ENCODE measurements at regions not wholly inside any gene's neighbourhood (a gene's known extent, or its start where the extent isn't known, plus 50 kb on each side); places are given as distances from the start of the nearest gene placed in this dataset.
"Not testable (repeated sequence)": the region's sequence is repeated elsewhere in the genome, so short reads cannot be mapped to it uniquely, and the experiment has no call there.

DNA sequence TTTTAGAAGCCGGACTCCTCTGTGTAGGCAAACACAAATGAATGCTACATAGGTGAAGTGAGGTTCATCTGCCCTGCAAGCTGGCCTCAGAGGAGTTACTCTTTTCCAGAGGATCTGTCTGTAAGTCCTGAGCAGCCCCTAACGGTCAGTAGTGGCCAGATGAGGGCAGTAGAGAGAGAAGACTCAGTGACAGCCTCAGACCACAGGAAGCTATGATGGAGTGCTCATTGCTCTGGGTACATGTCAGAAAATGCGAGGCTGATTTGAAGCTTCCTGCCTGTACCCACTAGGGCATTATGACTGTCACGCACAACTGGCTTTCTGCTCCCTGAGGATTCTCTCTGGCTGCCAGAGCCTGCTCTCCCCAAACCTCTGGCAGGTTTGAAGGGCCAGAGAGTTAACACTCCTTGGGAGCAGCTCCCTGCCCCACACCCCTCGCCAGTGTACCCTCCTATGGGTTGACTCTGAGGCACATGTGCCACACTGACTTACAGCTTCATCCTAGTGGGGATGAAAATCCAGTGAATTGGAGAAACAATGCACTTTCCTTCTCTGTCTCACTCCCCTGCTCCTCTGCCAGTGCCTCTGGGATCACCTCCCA lies 141.5 kb downstream of the GABRG2 start:
- peak; percentile 0 for DNase-seq

DNA sequence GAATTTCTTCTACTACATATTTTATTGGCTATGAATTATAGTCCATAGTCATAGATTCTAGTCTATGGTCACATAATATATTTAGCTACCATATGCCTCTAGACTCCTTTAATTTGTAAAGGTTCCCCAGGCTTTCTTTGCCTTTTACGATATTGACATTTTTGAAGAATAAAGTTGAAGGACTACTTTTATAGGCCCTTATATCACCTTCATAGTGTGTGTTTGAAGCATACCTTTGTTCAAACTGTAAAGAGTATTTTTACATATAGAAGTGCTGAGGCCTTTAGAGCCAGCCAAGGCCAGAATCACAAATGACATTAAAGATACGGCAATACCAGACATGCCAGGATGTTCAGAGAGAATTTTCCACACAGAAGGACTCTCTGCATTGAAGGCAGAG lies 147.0 kb downstream of the GABRG2 start:
- DNase-seq, result no peak

DNA sequence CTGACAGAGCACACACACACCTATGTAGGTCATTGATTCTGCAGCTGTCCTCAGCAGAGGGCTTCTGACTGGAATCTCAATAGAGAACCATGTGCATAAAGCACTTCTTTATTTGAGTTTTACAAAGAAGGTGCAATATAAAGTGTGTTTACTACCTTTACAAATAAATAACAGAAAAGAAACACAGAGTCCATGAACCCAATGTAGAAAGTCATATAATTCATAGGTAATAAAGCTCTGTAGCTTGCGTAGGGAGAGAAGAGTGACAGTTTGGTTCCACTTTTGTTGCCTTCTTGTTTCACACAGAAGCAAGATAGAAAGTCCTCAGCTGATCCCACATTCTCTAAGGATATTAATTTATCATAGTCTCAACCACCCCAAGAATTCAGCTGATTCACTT lies 149.5 kb downstream of the GABRG2 start:
- no peak for DNase-seq

DNA sequence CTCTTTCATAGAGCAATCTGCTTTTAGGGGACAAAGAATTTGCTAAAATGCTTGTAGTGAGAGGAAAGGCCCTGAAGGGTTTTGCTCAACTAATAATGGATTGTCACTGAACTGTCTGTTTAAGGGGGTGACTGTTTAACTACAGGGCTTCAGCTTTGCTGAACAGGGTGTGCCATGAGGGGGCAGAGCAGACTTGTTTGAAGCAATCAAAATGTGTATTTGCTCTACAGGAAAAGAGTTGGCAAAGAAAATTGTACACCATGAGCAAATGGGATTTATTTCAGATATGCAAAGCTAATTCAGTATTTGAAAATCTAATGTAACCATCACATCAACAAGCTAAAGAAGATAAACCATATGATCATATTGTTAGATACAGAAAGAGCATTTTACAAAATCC lies 154.3 kb downstream of the GABRG2 start:
- DNase-seq, result no peak

DNA sequence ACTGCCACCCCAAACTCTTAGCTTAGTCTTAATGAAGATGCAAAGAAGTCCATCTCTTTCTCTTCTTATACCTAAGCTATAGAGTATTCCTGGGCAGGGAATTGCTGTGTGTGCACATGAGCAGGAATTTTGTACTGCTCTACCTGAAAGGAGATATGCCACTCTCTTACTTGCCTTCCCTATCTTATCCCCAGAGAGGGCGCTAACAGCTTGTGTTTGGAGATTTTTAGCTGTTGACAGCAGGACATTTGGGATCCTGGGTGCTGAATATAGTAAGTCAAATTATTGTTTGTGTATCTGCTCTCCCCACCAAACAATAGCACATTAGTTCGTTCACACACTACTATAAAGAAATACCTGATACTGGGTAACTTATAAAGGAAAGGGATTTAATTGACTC lies 159.5 kb downstream of the GABRG2 start:
- no peak for DNase-seq

DNA sequence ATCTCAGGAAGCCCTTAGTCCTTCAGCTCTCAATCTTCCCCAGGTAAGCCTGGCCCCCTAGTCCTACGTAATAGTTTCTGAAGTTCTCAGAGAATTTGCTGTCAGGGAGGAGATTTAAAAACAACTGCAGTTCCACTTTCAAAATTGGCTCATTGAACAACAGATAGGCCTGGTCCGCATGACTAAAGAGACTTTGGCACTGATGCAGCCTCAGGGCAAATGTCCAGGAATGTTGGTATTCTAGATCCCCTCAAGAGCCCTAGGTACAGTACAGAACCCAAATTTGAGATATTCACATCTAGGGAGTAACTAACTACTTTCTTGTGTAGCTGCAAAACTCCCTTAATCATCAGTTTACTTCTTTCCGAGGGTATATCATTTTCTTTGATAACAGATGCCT lies 162.8 kb downstream of the GABRG2 start:
- no peak for DNase-seq

DNA sequence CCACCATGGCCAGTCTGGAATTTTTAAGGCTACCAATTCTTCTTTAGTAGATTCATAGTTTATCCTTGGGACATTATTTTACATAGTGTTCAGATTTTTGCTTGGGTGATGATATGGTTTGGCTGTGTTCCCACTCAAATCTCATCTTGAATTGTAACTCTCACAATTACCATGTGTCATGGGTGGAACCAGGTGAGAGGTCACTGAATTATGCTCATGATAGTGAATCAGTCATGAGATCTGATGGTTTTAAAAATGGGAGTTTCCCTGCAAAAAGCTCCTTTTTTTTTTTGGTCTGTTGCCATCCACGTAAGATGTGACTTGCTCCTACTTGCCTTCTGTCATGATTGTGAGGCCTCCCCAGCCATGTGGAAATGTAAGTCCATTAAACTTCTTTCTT lies 163.9 kb downstream of the GABRG2 start:
- no peak for DNase-seq

DNA sequence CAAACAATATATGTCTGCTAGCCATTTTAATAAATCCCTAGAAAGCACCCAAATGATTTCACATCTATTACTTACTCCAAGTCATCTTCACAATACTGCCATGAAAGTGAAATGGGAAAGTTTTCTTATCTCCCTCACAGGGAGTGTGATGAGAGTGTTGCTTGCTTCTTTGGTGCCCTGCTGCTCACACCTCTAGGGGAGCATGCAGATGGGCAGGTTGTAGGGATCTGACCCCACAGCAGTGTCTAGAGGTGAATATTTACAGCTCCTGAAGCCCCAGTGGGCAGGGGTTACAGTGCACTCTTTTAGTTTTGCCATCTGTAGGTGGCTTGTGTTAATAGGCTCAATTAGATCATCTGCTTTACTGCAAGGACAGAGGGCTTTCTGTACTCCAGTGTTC lies 173.2 kb downstream of the GABRG2 start:
- DNase-seq, result no peak

DNA sequence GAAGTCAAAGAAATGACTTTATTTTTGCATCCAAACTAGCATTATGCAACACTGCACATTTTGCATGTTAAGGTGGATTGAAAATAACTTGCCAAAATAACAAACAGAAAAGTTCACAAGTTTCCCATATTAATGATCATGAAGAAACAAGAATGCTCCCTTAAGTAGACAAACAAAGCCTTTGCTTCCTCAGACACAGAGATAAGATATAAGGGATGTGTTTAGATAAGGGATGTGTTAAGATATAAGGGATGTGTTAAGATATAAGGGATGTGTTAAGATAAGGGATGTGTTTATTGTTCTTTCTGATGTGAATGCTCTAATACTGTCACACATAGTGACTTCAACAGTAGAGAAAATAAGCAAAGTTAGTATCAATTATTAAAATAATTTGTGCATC lies 174.8 kb downstream of the GABRG2 start:
- no peak for DNase-seq

DNA sequence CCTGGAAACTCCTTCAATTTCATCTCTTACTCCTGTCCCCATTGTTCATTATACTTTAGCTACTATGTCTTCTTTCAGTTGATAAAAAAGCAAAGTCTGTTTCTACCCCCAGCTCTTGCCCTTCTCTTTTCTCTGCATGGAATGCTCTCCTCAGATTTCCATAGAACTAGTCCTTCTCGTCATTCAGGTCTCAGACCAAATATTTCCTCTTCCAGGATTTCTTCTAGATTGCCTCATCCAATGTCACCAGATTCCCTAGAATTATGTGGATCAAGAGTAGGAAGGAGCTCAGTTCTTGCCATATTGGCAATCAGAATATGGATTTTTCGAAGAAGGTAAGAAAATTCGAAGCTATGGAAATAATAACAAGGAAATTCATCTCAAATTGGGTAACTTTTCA lies 176.1 kb downstream of the GABRG2 start:
- DNase-seq, result no peak

DNA sequence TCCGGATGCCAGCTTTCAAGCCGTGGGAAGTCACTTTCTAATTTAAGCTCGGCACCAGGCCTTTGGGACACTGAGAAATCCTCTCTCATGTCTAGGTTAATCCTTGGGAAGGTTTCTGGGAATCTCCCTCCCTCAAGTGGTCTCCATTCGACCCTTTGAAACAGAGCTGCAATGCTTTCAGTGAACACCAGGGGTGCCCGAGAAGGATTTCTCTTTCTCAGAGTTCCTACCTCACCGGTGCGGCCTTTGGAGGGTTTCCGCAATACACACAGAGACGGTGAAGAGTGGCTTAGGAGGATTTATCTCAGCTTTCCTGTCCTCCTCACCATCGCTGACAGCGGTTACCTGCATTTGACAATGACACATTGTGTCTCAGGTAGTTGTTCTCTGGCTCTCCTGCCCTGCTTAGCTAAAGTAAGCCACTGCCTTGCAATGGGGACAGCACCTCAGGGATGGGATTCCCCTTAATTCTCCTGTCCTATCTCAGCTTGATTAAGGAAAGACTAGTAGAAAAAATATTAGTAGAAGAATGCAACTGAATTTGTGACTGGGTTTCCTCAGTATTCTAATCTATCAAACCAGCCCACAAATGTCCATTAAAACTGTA lies 180.6 kb downstream of the GABRG2 start:
- DNase-seq, result peak; percentile 6

DNA sequence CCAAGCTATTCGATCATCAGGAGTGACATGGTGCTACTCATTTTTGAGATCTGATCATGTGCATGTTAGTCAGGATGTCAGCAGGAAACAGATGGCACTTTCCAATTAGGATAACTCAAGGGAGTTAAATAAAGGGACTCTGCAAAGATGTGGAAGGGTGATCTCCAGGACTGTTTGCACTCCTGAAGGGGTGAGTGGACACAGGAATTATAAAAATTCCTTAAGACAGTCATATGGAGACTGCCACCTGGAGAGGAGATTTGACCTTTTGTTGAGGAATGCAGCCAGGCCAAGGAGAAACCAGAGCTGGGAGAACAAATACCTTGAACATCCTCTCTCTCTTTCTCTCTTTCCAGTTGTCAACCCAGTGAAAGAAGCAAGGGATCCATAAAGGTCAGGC lies 189.1 kb downstream of the GABRG2 start:
- DNase-seq, result no peak

DNA sequence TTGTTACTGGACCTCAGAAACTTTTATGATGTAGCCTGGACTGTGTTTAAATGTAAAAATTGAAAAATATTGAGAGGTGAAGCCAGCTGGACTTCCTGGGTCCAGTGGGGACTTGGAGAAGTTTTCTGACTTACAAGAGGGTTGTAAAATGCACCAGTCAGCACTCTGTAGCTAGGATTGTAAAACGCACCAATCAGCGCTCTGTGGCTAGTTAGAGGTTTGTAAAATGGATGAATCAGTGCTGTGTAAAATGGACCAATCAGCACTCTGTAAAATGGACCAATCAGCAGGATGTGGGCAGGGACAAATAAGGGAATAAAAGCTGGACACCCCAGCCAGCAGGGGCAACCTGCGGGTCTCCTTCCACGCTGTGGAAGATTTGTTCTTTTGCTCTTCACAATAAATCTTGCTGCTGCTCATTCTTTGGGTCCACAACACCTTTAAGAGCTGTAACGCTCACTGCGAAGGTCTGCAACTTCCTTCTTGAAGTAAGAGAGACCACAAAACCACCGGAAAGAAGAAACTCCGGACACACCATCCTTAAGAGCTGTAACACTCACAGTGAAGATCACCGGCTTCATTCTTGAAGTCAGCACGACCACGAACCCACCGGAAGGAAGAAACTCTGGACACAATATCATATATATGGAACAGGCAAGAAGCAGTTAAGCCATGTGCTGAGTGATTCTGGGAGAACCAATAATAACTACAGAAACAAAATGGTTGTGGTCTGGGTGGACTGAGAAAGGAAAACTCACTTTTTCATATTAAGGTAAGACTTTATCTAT lies 201.3 kb downstream of the GABRG2 start:
- no peak for DNase-seq

DNA sequence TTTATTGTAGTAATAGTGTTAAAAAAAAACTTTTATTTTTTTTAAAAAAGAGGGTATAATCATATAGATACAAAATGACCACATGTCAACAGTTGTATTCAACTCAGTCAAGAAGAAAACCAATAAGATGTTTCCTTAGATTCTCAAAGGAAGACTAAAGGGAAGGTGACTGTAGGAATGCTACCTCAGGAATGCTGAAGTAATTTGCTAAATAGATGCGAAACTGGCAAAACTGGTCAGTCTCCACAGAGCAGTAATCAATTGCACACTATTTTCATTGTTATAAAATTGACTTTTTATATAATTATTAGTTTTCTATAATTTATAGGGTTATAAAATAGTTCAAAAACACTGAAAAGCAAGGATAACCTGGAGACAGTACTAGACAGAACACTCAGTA lies 204.8 kb downstream of the GABRG2 start:
- no peak for DNase-seq

DNA sequence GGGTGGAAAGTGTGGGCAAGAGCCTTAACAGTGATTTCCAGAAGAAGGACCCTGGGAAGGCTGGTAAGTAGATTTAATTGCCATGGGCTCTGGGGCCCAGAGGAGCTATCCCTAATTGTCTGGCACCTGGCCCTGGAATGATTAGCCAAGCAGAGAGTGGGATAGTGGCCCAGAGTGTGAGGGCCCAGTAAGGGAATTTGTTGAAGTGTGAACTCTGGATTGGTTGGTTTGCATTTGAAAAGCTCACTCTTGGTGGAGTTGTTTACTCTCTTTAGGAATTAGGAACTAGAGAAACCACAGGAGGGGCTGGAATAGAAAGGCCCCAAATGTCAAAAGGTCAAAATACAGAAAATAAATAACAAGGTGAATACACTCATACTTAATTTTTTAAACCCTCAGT lies 207.1 kb downstream of the GABRG2 start:
- DNase-seq, result no peak

DNA sequence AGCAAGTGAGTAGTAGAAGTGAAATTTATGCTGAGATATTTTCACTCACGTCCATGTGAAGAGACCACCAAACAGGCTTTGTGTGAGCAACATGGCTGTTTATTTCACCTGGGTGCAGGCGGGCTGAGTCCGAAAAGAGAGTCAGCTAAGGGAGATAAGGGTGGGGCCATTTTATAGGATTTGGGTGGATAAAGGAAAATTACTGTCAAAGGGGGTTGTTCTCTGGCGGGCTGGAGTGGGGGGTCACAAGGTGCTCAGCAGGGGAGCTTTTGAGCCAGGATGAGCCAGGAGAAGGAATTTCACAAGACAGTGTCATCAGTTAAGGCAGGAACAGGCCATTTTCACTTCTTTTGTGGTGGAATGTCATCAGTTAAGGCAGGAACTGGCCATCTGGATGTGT lies 207.8 kb downstream of the GABRG2 start:
- not testable (repeated sequence) for DNase-seq

DNA sequence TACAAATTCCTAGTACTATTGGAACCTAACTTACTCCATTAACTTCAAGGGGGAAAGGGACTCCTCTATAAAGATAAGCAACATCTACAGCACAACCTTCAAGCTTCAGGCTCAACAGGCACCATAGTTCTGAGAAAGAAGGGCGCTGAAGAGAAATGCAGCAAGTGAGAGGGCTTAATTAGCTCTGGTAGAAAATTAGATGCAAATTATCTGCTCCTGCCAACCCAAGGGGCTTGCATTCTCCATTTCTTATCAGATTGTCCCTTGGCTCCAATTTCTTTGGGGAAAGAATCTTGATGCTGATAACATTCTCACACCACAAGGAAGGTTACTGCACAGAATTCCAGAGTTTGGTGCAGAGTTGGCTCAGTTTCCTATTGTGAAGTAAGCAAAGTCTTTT lies 214.6 kb downstream of the GABRG2 start:
- DNase-seq, result no peak

DNA sequence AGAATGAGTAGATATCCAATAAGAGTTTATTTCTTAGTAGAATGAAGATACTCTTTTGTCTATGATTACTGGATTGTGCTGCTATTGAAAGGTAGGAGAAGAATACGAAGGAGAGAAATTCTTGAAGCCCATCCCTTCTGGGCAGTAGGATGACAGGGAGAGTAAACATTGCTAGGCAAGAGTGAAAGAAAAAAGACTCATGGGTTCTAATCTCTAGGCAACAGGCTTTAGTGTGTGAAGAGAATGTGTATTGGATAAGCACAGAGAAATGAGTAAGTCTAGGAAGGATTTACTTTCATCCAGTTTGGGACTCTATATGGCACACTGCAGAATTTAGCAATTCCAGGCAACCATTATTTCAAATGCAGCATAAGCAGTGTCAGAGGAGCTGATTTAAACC lies 216.0 kb downstream of the GABRG2 start:
- no peak for DNase-seq

DNA sequence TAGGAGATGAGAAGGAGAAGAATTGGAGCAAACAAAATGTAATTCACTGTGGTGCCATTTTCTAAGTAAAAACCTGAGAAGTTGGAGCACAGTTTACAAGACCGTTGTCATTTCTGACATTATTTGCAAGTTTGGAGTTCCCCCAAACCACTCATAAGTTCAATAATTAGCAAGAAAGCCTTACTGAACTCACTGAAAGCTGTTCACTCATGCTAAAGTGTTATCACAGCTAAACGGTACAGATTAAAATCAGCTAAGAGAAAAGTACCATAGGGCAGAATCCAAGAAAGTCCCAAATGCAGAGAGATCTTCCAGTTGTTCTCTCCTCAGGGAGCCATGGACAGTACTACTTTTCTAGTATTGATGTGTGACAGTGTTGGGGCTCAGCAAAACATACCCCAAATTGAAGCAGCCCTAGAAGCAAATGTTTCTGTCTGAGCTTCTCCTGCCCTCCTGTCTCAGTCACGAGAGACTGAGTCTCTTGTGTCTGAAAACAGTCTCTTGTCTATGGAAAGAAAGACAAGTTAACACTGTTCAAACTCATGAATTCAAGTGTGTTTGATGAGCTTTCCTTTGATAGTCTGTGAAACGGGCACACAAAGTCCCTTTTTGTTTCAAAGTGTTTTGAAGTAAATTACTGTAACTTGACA lies 221.2 kb downstream of the GABRG2 start:
- no peak for DNase-seq

DNA sequence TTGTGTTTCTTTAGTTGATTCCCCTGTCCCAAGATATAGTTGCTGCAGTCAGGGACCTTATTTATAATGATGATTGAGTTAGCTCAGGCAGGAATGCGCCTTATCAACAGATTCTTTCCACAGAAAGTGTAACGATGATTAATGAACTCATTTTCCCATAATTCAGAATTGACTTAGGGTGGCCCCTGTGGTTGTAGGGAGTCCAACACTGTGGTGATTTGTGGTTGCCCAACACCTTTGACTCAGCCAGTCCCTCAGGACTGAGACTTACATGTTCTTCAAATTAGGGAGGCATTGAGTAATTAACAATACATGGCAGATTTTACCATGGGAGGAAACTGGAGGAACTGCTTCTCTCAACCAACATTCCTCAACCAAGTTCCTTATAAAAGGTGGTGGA lies 221.9 kb downstream of the GABRG2 start:
- no peak for DNase-seq

DNA sequence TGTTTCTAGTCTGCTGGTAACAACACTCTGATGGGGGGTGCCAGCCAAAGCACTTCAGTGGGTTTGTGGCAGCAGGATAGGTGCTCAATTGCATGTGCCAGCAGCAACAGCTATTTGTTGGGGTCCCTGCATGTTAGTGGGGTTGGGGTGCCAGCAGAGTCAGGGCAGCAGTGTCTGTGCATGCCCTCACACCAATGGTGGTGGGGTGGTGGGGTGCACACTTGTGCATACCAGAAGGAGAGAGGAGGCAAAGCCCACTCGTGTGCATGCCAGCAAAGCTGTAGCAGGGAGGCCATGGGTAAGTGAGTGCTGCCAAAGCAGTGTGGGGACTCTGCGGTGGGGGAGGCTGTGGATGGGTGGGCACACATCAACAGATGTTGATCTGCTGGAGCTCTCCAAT lies 232.2 kb downstream of the GABRG2 start:
- DNase-seq, result no peak

DNA sequence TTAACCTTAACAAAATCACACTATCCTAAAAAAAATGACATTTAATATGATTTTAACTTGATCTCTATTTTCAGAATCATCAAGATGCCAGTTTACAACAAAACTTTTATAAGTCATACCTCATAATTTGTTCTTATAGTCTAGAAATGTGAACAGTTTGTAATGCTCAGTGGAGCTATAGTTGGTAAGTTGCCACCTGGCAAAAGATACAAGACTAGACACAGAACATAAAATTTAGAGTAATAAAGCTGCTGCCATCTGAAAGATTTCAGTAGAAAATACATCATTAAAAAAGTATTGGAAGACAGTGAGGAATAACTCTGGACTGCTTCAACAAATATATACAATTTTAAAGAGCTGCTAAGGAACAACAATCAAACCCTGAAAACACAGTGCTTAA lies 233.8 kb downstream of the GABRG2 start:
- no peak for DNase-seq

DNA sequence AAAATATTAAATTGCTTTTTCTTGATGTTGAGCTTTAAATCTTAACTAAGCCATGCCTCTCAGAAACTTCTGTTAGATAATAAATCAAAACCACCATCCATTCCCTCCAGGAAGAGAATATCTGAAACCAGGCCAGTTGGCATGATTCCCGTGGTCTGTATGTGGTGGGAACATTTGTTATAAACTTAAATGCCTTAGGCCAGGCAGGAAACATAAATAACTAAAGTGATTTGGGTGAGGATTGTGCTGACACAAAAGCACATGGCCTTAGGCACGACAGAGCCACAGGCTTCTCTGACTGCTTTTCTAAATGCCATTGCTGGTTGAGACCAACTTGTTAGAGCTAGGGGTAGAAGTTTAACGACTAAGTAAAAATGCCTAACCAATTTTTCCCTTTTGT lies 255.9 kb downstream of the GABRG2 start:
- DNase-seq, result no peak

DNA sequence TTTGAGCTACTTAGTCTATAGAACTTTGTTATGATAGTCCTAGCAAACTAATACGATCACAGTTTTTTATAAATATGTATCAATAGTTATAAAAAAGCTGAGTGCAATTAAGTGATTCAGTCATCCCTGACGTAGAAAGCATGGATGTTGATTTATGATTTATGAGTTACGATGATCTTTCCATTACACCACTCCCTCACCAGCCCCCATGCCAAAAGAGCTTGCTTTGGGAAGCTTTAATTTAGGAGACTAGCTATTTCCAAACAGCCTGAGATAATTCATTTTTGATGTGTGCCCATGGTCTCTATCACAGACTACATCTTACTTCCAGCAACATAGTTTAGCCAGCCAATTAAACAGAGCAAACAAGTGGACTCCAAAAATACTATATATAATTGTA lies 256.8 kb downstream of the GABRG2 start:
- DNase-seq, result no peak

Measured in NCI-H146 (cell line).